GM23248 (cell line): ENCODE measurements at regions not wholly inside any gene's neighbourhood (a gene's known extent, or its start where the extent isn't known, plus 50 kb on each side); places are given as distances from the start of the nearest gene placed in this dataset.

Source experiments
- EZH2 ChIP-seq: fragments of 200-600 bp; sonication (generic); IDR thresholded peaks from 2 replicates; pipeline ENCODE4 v1.6.1; 2018; ENCODE audit warnings: antibody characterized with exemption, mild to moderate bottlenecking; ENCODE audit not compliant: insufficient read depth, poor library complexity, severe bottlenecking
- EZH2phosphoT487 ChIP-seq: fragments of 200-600 bp; sonication (generic); IDR thresholded peaks from 2 replicates; pipeline ENCODE4 v1.6.1; 2018; ENCODE audit warnings: antibody characterized with exemption, moderate library complexity, mild to moderate bottlenecking, low read depth; ENCODE audit not compliant: insufficient read depth

DNA sequence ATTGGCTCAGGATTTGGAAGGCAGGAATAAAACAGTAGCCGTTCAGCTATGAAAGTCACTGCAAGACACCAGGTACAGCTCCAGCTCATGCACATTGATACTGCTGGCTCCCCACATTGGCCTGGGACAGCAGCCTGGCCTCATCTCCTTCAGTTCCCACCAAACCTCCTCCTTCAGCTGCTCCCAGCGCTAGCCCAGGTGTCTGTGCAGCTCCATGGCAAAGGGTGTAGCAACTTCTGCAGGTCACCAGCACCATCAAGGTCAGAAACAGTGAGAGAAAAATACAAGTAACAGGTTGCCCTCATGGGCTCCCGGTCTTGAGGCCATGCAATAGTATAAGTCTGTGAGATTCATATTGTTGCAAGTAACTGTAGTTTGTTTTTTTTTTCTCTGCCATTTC is 216.7 kb upstream of the CTAGE1 start:
- TF ChIP-seq EZH2: no peak
- TF ChIP-seq EZH2phosphoT487: no peak
